RCC 7860 (cell line): ENCODE measurements at regions not wholly inside any gene's neighbourhood (a gene's known extent, or its start where the extent isn't known, plus 50 kb on each side); places are given as distances from the start of the nearest gene placed in this dataset.

Experiments
- DNase-seq: peaks from one replicate; pipeline ENCODE4 v3.0.0-alpha.2; 2015; ENCODE audit warnings: low spot score
- FAIRE-seq: peaks from 2 replicates; lab custom pipeline; 2012; peaks lifted over from hg19 to GRCh38; lab: Jason Lieb, UNC

GRCh38 chr6:102571236-102571908 is 1177.9 kb downstream of the GRIK2 start:
- no peak for DNase-seq
- FAIRE-seq = no peak

DNA sequence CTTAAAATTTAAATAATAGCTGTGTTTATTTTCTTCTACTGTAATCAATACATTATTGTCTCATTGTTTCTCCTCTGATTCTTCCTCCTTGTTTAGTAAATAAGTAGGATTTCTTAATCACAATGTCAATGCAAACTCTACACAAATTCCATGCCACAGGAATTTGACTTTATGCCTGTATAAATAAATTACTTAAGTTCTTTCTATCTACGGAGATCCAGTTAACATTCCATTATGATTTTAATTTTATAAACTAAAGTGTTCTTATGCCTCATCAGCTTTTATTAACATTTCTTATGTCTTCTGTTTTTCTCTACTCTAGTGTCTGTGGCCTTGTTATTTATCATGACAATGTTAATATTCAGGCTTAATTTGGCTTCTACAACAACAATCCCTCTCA is 1169.2 kb downstream of the GRIK2 start:
- FAIRE-seq (no peak), DNase-seq (no peak)

DNA sequence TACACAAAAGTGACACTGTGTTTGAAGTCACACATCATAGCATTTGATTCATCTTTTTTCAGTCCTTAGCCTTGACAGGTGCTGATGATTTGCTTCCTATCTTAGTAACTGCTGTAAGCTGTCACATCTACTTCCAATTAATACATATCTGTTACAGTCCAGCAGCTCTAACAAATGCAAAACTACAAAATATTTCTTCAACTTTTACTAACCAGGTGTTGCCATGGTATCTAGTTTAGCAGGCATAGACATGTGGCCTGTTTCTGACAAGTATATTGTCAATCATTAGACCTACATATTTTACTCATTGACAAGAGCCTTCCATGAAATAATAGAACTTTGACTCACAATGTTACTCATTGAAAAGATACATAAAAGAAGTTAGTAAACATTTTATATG is 1159.7 kb downstream of the GRIK2 start:
- no peak for DNase-seq
- no peak for FAIRE-seq

- FAIRE-seq = no peak
- no peak for DNase-seq
Observed at GRCh38 chr6:102549221-102549874, 1155.8 kb downstream of the GRIK2 start.

DNA sequence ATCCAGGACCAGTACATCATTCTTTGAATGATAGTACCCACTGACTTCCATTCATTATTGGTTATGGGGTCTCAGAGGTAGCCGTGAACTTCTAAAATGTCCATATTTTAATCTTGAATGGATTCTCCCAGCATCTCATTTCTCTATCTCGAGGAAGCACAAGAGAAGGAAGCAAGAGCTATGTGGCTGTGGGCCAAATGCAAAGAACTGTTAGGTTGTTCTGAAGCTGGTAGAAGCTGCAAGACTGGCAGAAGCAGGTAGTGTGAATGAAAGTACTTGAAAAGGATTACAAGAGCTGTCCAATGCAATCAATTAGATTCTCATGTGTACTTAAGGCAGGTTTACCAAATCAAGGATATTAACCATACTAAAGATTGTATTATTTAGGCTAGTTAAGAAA is 1131.8 kb downstream of the GRIK2 start:
- DNase-seq (no peak), FAIRE-seq (no peak)

- DNase-seq = no peak
- FAIRE-seq = no peak
Observed at GRCh38 chr6:102520966-102521365, 1127.5 kb downstream of the GRIK2 start.

DNA sequence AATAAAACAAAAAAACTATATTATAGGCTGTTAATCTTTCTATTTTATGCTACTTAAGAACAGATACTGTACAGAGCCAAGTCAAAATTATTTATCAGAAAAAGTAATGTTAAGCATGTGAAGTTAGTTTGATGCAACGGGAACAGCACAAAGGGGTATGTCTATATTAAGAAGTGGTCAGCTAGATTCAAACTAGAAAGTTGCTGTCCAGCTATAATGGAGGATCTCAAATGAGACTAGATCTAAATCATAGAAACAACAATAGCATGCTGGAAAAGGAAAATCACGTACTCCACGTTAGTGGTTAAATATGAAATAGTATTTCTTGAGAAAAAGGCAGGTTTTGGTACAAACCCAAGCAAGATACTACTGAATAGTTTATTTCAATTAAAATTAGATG is 1124.0 kb downstream of the GRIK2 start:
- FAIRE-seq = no peak
- no peak for DNase-seq

GRCh38 chr6:102501615-102502014 is 1108.1 kb downstream of the GRIK2 start:
- FAIRE-seq = no peak

GRCh38 chr6:102494808-102495207 is 1101.3 kb downstream of the GRIK2 start:
- FAIRE-seq = no peak
- DNase-seq = no peak

More at GRCh38 chr6:102501615-102502014, 1108.1 kb downstream of the GRIK2 start:
- DNase-seq = no peak

DNA sequence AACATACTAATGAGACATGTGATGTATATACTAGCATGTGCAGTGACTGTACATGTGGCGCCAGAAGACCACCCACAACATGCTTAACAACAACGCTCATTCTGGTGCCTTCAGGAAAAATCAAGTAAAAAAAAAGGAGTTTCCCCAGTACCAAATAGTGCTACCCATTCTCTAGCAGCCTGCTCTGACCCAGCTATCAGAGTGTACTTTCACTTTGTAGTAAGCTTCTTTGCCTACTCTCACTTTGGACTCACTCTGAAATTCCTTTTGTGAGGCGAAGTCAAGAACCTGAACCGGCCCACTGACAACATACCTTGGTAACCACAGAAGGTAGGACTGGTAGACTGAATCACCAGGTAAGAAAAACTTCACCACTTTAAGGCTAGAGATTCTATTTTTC is 1100.0 kb downstream of the GRIK2 start:
- DNase-seq = no peak
- FAIRE-seq = no peak

DNA sequence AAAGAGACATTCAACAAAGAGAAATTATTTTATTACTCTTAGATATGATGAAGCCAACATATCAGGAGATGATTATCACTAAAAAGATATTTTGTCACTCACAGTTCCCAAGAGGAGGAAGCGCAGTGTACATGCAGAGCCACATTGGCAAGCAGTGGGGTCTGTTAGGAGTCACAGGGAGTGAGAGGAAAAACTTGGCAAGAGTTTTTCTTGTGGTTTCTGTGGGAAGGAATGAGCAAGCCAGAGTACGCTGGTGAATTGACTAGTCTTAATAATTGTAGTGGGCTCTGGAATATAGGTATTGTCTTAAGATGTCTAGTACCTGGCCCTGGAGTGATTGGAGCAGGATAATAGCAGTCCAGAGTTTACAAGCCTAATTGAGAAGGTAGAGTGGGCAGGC is 1095.2 kb downstream of the GRIK2 start:
- DNase-seq (no peak), FAIRE-seq (no peak)

GRCh38 chr6:102485480-102485879 is 1092.0 kb downstream of the GRIK2 start:
- DNase-seq = no peak
- FAIRE-seq = no peak

DNA sequence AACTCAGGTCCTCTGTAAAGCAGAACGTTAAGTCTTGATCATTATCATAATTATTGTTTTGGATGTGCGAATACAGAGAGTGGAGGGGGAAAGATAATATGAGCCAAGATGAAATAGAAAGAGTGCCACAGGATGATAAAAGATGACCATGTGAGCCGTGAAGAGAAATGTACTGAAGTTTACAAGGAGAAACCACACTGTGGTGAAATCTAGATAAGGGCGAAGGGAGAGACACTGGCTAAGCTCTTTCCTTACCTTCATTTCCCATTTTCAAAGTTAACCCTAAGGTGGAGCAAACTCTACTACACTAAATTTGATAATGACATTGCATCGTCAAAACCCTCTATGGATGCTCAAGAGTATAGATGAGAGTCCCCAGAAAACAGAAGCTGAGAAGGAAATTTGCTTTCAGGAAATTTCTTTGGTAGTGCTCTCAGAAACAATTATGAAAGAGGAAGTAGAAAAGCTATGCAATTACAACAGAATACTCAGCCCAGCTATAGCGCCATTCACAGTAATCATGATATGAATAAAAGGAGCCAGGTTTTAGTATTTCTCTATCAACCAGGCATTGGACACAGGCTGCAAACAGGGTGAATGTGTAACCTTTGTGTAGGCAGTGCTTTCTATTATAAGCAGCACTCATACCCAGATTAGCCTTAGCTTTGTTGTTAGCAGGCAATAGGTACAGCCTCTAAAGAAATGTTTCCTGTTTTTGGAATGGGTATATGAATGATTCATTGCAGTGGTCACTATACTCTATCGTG is 1080.7 kb downstream of the GRIK2 start:
- FAIRE-seq = no peak
- DNase-seq = no peak

GRCh38 chr6:102458990-102459389 is 1065.5 kb downstream of the GRIK2 start:
- FAIRE-seq (no peak), DNase-seq (no peak)

DNA sequence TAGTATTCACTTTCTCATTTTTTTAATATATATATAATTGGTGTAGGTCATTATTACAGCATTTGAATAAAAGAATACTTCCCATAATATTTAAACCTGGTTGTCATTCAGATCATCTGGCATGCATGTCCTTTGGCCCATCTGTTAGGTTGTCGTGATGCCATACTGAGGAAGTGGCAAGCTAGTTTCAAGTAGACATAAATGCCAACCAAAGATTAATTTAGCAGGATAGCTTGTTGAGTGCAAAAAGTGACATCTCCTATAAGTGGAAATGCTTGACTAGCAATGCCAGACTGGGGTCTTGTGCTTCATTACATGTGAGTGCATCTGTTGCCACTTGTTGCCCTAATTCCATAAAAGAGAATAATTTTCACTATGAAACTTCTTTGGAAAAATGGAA is 1044.7 kb downstream of the GRIK2 start:
- FAIRE-seq (no peak), DNase-seq (no peak)

DNA sequence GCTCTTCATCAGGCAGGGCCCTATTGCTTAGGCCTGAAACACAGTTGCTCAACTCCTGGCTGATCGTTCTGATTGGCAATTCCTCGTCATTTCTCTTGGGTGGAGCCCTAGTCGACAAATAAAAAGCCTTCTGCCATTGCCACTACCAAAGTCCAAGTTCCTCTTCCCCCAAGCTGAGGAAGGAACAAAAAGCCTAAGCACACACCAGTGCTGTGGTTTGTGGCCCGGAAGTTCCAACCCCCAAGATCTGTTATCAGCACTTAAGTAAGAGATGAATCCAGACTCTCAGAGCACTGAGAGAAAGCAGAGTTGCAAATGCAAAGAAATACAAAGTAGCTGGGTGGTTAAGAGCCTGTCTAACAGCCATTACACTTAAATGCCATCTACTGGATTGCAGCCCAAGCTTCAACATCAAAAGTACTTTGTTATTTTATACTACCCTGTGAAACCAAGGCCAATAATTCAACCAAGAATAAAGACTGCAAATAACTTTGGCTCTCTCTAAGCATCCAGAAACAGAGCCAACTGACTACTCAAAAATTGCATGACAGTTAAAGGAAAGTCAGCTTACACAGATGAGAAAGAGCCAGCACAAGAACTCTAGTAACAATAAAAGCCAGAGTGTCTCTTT is 1024.0 kb downstream of the GRIK2 start:
- FAIRE-seq = no peak
- no peak for DNase-seq

DNA sequence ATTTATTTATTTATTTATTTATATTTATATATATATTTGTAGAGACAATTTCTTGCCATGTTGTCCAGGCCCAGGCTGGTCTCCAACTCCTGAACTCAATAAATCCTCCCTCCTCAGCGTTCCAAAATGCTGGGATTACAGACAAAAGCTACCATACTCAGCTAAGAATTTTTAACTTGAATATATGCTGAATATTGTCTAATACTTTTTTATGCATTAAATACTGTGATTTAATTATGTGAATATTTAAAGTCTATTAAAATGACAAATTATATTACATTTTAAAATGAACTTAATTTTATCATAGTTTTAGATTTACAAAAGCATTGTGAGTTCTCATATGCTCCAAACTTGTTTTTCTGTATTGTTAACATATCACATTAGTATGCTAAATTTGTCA is 1022.4 kb downstream of the GRIK2 start:
- no peak for FAIRE-seq
- no peak for DNase-seq

- no peak for FAIRE-seq
- no peak for DNase-seq
Observed at GRCh38 chr6:102411796-102412195, 1018.3 kb downstream of the GRIK2 start.

- FAIRE-seq (no peak), DNase-seq (no peak)
Observed at GRCh38 chr6:102407886-102408741, 1014.6 kb downstream of the GRIK2 start.

DNA sequence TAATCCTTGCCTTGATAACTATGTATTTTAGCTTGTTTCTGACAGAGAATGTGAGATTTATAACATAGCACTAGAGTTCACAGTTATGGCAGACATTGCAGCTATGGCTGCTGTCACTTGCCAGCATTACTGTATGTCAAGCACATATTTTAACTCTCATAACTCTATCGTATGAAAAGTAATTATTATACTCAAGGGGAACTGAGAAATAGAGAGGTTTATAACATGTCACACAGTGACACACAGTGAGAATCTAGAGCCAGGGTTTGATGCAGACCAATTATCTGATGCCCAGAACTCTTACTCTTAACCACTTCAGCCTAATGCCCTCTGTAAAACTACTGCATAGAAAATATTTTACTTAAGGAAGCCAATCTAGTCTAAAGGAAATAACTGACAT is 1012.4 kb downstream of the GRIK2 start:
- FAIRE-seq (no peak), DNase-seq (no peak)
